Activated CD4-positive, alpha-beta T cell treated with anti-CD3 and anti-CD28 coated beads for 24 hours (primary cell): ENCODE measurements at regions not wholly inside any gene's neighbourhood (a gene's known extent, or its start where the extent isn't known, plus 50 kb on each side); places are given as distances from the start of the nearest gene placed in this dataset.

Source experiments
- DNase-seq, 2 donors: peaks; one replicate each; pipeline ENCODE4 v3.0.0-alpha.2; 2020; ENCODE audit warnings: low read depth in 2 of 2

- DNase-seq = no peak
These were observed 129.1 kb upstream of the UMPS start for GRCh38 chr3:124601190-124601589.

- DNase-seq = no peak
These were observed 127.1 kb upstream of the UMPS start for GRCh38 chr3:124602980-124603627.

GRCh38 chr3:124605781-124606579 is 124.3 kb upstream of the UMPS start:
- DNase-seq = no peak

- no peak for DNase-seq
These were observed 123.1 kb upstream of the UMPS start for GRCh38 chr3:124607163-124607562.

GRCh38 chr3:124609402-124609801 is 120.8 kb upstream of the UMPS start:
- no peak for DNase-seq

- no peak for DNase-seq
These were observed 120.1 kb upstream of the UMPS start for GRCh38 chr3:124610130-124610529.

GRCh38 chr3:124611520-124611919 is 118.7 kb upstream of the UMPS start:
- DNase-seq = no peak

- no peak for DNase-seq
These were observed 114.2 kb upstream of the UMPS start for GRCh38 chr3:124615896-124616543.

- no peak for DNase-seq
These were observed 113.1 kb upstream of the UMPS start for GRCh38 chr3:124617177-124617576.

- no peak for DNase-seq
These were observed 110.2 kb upstream of the UMPS start for GRCh38 chr3:124619887-124620599.

- DNase-seq = no peak
These were observed 109.6 kb upstream of the UMPS start for GRCh38 chr3:124620600-124621063.

GRCh38 chr3:124621498-124621897 is 108.8 kb upstream of the UMPS start:
- DNase-seq = no peak

- DNase-seq = no peak
These were observed 105.2 kb upstream of the UMPS start for GRCh38 chr3:124625074-124625473.

GRCh38 chr3:124627501-124627908 is 102.7 kb upstream of the UMPS start:
- no peak for DNase-seq

- no peak for DNase-seq
These were observed 101.4 kb upstream of the UMPS start for GRCh38 chr3:124628863-124629262.

GRCh38 chr3:124629497-124629896 is 100.8 kb upstream of the UMPS start:
- no peak for DNase-seq

GRCh38 chr3:124630960-124631359 is 99.3 kb upstream of the UMPS start:
- no peak for DNase-seq

GRCh38 chr3:124631727-124632126 is 98.5 kb upstream of the UMPS start:
- no peak for DNase-seq

- DNase-seq = no peak
These were observed 97.6 kb upstream of the UMPS start for GRCh38 chr3:124632566-124633140.

GRCh38 chr3:124633524-124633923 is 96.7 kb upstream of the UMPS start:
- DNase-seq = no peak

GRCh38 chr3:124634210-124635168 is 95.8 kb upstream of the UMPS start:
- no peak for DNase-seq
